ENCODE measurements at regions not wholly inside any gene's neighbourhood (a gene's known extent, or its start where the extent isn't known, plus 50 kb on each side); places are given as distances from the start of the nearest gene placed in this dataset.

DNA sequence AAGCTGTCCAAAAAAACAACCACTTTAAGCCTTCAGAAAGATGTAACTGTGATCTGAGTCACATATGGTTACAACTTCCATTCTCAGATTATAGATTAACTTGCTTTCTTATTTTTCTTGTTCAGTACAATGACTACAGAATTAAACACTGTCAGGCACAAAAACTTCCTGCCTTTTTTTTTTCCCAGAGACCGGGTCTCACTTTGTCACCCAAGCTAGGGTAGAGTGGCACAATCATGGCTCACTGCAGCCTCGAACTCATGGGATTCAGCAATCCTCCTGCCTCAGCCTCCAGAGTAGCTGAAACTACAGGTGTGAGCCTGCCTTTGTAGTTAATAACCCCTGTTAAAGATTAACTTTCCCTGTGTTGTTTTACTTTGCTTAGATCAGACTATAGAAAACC lies 163.2 kb downstream of the AVL9 start:
- TF ChIP-seq, protein P1, sequence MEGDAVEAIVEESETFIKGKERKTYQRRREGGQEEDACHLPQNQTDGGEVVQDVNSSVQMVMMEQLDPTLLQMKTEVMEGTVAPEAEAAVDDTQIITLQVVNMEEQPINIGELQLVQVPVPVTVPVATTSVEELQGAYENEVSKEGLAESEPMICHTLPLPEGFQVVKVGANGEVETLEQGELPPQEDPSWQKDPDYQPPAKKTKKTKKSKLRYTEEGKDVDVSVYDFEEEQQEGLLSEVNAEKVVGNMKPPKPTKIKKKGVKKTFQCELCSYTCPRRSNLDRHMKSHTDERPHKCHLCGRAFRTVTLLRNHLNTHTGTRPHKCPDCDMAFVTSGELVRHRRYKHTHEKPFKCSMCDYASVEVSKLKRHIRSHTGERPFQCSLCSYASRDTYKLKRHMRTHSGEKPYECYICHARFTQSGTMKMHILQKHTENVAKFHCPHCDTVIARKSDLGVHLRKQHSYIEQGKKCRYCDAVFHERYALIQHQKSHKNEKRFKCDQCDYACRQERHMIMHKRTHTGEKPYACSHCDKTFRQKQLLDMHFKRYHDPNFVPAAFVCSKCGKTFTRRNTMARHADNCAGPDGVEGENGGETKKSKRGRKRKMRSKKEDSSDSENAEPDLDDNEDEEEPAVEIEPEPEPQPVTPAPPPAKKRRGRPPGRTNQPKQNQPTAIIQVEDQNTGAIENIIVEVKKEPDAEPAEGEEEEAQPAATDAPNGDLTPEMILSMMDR (conservative IDR thresholded peaks at IDR 0.05; ENCODE audit: low read length) = no peak
- TF ChIP-seq EZH2phosphoT487 (IDR thresholded peaks at IDR 0.05; ENCODE audit: borderline replicate concordance, low read depth, low read length) = no peak
